Suprapubic skin (tissue), 4 donors: ENCODE measurements at regions not wholly inside any gene's neighbourhood (a gene's known extent, or its start where the extent isn't known, plus 50 kb on each side); places are given as distances from the start of the nearest gene placed in this dataset.

ENCODE experiments used
- CTCF ChIP-seq, 2 donors: fragments of 200-600 bp in 1 of 2; fragments of 450-650 bp in 1 of 2; sonication (generic) in 1 of 2; IDR thresholded peaks; one replicate each; pipeline ENCODE4 v1.5.1; 2016 to 2019; ENCODE audit warnings: antibody characterized with exemption in 2 of 2, mild to moderate bottlenecking in 1 of 2, moderate library complexity in 1 of 2
- POLR2A ChIP-seq, 2 donors: fragments of 450-650 bp; IDR thresholded peaks; one replicate each; pipeline ENCODE4 v1.6.1; 2017; ENCODE audit warnings: antibody characterized with exemption in 2 of 2, mild to moderate bottlenecking in 2 of 2, moderate library complexity in 2 of 2
- POLR2AphosphoS5 ChIP-seq, 3 donors: sonication (generic); formaldehyde crosslinking; IDR thresholded peaks; one replicate each; pipeline ENCODE4 v1.6.1; 2017; ENCODE audit warnings: antibody characterized with exemption in 3 of 3

GRCh38 chr2:177153805-177154204 lies 58.8 kb upstream of the HNRNPA3 start:
- TF ChIP-seq CTCF (IDR thresholded peaks at IDR 0.05): no peak
- TF ChIP-seq POLR2A (IDR thresholded peaks at IDR 0.05): no peak
- no peak for TF ChIP-seq POLR2AphosphoS5 (IDR thresholded peaks at IDR 0.05)
